Spleen (tissue), 3 donors: ENCODE measurements at regions not wholly inside any gene's neighbourhood (a gene's known extent, or its start where the extent isn't known, plus 50 kb on each side); places are given as distances from the start of the nearest gene placed in this dataset.

Source experiments
- POLR2A ChIP-seq, 3 donors: fragments of 450-650 bp; IDR thresholded peaks; one replicate each; pipeline ENCODE4 v1.5.1; 2017; ENCODE audit warnings: antibody characterized with exemption in 3 of 3, mild to moderate bottlenecking in 1 of 3
- POLR2AphosphoS5 ChIP-seq, 3 donors: sonication (generic); formaldehyde crosslinking; IDR thresholded peaks; one replicate each; pipeline ENCODE4 v1.5.1; 2017; ENCODE audit warnings: antibody characterized with exemption in 3 of 3

GRCh38 chr10:11673346-11674280, 62.2 kb upstream of the USP6NL start:
- TF ChIP-seq POLR2AphosphoS5 (IDR thresholded peaks at IDR 0.05) (peak in 2 of 3 donors; percentile 13 to 69), POLR2A (IDR thresholded peaks at IDR 0.05) (no peak)
